ENCODE measurements at regions not wholly inside any gene's neighbourhood (a gene's known extent, or its start where the extent isn't known, plus 50 kb on each side); places are given as distances from the start of the nearest gene placed in this dataset.

DNA sequence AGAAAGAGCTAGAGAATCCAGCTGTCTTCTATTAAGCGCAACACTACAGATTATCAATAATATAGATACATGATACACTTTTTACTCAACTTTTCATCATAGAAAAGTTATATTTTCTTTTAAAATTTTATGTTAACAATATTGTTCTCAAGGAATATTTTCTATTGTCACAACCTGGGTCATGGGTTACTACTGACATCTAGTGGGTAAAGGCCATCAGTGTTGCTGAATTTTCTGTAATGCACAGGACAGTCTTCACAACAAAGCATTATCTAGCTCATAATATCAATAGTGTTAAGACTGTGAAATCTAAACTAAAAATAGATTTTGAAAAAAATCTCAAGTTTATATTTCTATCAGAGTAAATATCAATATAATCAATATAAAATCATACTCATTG lies 209.8 kb downstream of the ZNF33B start:
- no peaks in the 10 kb centered on the region for H3K27me3 Mint-ChIP-seq (ENCODE audit: low read depth)
- H3K27ac Mint-ChIP-seq = no peak overlapping the region
- DNase-seq (ENCODE audit: low spot score in 2 of 2, unreplicated experiment in 2 of 2) = no peak
- no peaks in the 10 kb centered on the region for H3K4me1 Mint-ChIP-seq
- H3K9me3 Mint-ChIP-seq = peaks cover 46% of the 10 kb centered on the region
- no peak overlapping the region for H3K4me3 Mint-ChIP-seq
- peaks cover 6% of the 10 kb centered on the region for H3K36me3 Mint-ChIP-seq
- TF ChIP-seq, protein P1, sequence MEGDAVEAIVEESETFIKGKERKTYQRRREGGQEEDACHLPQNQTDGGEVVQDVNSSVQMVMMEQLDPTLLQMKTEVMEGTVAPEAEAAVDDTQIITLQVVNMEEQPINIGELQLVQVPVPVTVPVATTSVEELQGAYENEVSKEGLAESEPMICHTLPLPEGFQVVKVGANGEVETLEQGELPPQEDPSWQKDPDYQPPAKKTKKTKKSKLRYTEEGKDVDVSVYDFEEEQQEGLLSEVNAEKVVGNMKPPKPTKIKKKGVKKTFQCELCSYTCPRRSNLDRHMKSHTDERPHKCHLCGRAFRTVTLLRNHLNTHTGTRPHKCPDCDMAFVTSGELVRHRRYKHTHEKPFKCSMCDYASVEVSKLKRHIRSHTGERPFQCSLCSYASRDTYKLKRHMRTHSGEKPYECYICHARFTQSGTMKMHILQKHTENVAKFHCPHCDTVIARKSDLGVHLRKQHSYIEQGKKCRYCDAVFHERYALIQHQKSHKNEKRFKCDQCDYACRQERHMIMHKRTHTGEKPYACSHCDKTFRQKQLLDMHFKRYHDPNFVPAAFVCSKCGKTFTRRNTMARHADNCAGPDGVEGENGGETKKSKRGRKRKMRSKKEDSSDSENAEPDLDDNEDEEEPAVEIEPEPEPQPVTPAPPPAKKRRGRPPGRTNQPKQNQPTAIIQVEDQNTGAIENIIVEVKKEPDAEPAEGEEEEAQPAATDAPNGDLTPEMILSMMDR (IDR thresholded peaks at IDR 0.05; ENCODE audit: unreplicated experiment) = no peak

DNA sequence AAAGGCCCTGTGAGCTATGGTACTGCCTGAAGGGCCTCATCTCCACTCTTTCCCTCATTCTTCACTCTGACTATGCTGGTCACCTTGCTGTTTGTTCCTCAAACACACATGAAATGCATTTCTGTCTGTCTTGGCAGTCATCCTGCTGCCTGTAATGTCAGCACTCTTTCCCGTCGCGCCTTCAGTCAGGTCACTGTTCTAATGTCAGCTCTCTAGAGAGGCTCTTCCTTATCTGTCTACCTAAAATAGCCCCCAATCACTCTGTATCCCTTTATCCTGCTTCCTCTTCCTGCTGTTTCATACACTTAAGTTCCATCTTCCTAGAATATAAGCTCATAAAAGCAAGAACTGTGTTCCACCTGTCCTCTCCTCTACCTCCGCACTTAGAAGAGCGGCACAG lies 215.5 kb downstream of the ZNF33B start:
- DNase-seq (ENCODE audit: low spot score in 2 of 2, unreplicated experiment in 2 of 2) = no peak
- Mint-ChIP-seq H3K27ac (no peak overlapping the region), H3K4me1 (no peaks in the 10 kb centered on the region), H3K36me3 (peaks cover 4% of the 10 kb centered on the region), H3K4me3 (no peak overlapping the region), H3K27me3 (ENCODE audit: low read depth) (no peaks in the 10 kb centered on the region), H3K9me3 (peaks cover 60% of the 10 kb centered on the region)
- TF ChIP-seq, protein P1 (IDR thresholded peaks at IDR 0.05; ENCODE audit: unreplicated experiment) = no peak

DNA sequence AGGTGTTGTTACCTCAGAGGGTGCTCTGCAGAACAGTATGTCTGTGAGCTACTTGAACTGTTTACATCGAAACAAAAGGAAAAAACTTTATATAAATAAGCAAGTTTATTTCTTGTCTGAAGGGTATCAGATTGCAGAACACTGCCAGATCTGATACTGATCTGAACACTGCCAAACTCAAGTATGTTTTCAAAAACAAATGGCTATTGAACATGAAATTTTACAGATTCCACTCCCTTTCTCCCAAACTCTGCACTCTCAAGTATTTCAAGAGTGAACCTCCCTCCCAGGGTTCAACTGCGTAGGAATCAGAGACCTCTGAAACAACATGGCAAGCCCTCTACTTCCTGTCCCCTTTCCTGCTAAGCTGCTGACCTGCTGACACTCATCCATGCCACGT lies 216.6 kb downstream of the ZNF33B start:
- no peaks in the 10 kb centered on the region for H3K27me3 Mint-ChIP-seq (ENCODE audit: low read depth)
- TF ChIP-seq, protein P1 (IDR thresholded peaks at IDR 0.05; ENCODE audit: unreplicated experiment) = no peak
- no peak overlapping the region for H3K4me3 Mint-ChIP-seq

DNA sequence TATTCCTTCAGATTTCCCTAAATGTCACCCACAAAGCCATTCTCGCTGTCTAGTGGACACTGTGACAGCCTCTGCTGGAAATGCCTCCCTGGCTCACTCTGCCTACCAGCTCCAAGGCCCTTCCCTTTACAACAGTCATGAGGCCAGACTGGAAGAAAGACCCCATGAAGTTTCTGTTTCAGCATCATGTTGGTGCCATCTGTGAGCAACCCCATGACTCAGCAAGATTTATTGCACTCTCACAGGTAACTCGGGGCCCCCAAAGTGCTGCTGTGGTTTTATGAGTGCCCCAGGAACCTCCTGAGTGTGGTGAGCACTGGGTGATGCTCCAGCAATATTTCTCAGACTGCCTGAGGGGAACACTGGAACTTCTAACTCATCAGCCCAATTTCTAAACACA lies 218.6 kb downstream of the ZNF33B start:
- Mint-ChIP-seq H3K4me3 (no peak overlapping the region), H3K27ac (no peak overlapping the region), H3K4me1 (no peaks in the 10 kb centered on the region), H3K27me3 (ENCODE audit: low read depth) (no peaks in the 10 kb centered on the region), H3K36me3 (peaks cover 4% of the 10 kb centered on the region), H3K9me3 (peaks cover 63% of the 10 kb centered on the region)
- DNase-seq (ENCODE audit: low spot score in 2 of 2, unreplicated experiment in 2 of 2) = no peak
- TF ChIP-seq, protein P1 (IDR thresholded peaks at IDR 0.05; ENCODE audit: unreplicated experiment) = no peak

More for the DNA sequence above, 216.6 kb downstream of the ZNF33B start:
- Mint-ChIP-seq H3K4me1 (no peaks in the 10 kb centered on the region), H3K9me3 (peaks cover 62% of the 10 kb centered on the region), H3K36me3 (peaks cover 4% of the 10 kb centered on the region), H3K27ac (no peak overlapping the region)
- DNase-seq (ENCODE audit: low spot score in 2 of 2, unreplicated experiment in 2 of 2) = no peak

DNA sequence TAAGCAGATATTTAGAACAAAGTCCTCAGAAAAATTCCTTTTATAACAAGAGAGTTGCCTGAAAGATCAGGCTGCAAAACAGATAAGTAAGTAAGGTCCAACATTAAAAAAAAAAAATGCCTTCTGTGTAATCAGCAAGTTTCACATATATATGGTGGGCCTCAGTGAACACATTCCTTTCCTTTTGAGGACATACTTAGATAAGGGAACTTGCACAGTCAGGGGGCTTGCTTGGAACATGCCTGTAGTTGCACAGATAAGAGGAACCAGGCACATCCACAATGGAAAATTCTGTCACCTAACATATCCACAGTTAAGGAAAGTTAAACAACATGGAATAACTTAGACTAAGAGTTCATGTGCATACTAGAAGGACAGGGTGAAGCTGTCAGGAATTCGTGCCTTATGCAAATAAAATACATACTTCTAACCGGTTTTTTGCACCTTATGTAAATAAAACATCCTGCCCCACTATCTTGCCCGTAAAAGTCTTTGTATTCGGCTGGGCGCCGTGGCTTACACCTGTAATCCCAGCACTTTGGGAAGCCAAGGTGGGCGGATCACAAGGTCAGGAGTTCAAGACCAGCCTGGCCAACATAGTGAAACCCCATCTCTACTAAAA lies 257.3 kb downstream of the ZNF33B start:
- TF ChIP-seq, protein P1 (IDR thresholded peaks at IDR 0.05; ENCODE audit: unreplicated experiment) = no peak
- Mint-ChIP-seq H3K9me3 (peaks cover 69% of the 10 kb centered on the region), H3K27ac (no peak overlapping the region), H3K36me3 (peaks cover 6% of the 10 kb centered on the region), H3K4me1 (no peaks in the 10 kb centered on the region), H3K27me3 (ENCODE audit: low read depth) (no peaks in the 10 kb centered on the region), H3K4me3 (no peak overlapping the region)
- DNase-seq (ENCODE audit: low spot score in 2 of 2, unreplicated experiment in 2 of 2) = no peak

All from mesothelial cell of epicardium (in vitro differentiated cells).